HL-60 (cell line): ENCODE measurements at regions not wholly inside any gene's neighbourhood (a gene's known extent, or its start where the extent isn't known, plus 50 kb on each side); places are given as distances from the start of the nearest gene placed in this dataset.

Experiments
- CTCF ChIP-seq: IDR thresholded peaks from one replicate; pipeline ENCODE4 v1.5.1; 2011; ENCODE audit warnings: low read length, control low read depth, inconsistent platforms; ENCODE audit not compliant: insufficient read depth
- GABPA ChIP-seq: IDR thresholded peaks from 2 replicates; pipeline ENCODE4 v1.6.1; 2012; ENCODE audit warnings: low read depth
- POLR2AphosphoS5 ChIP-seq: IDR thresholded peaks from 2 replicates; pipeline ENCODE4 v1.6.1; 2012; ENCODE audit warnings: low read depth
- REST ChIP-seq: IDR thresholded peaks from 2 replicates; pipeline ENCODE4 v1.6.1; 2012; ENCODE audit warnings: low read depth; ENCODE audit not compliant: insufficient replicate concordance
- SPI1 ChIP-seq: IDR thresholded peaks from 2 replicates; pipeline ENCODE4 v1.6.1; 2012; ENCODE audit warnings: low read depth, mild to moderate bottlenecking, borderline replicate concordance

- no peak for TF ChIP-seq CTCF
- TF ChIP-seq POLR2AphosphoS5 = no peak
- no peak for TF ChIP-seq GABPA
- no peak for TF ChIP-seq REST
- no peak for TF ChIP-seq SPI1
Measured at GRCh38 chr2:149989447-149990063, 402.0 kb upstream of the MMADHC start.
